ENCODE measurements at regions not wholly inside any gene's neighbourhood (a gene's known extent, or its start where the extent isn't known, plus 50 kb on each side); places are given as distances from the start of the nearest gene placed in this dataset.
A peak's percentile ranks its signal among the peaks of the same experiment; 100 is the strongest.
"Not testable (repeated sequence)": the region's sequence is repeated elsewhere in the genome, so short reads cannot be mapped to it uniquely, and the experiment has no call there.

DNA sequence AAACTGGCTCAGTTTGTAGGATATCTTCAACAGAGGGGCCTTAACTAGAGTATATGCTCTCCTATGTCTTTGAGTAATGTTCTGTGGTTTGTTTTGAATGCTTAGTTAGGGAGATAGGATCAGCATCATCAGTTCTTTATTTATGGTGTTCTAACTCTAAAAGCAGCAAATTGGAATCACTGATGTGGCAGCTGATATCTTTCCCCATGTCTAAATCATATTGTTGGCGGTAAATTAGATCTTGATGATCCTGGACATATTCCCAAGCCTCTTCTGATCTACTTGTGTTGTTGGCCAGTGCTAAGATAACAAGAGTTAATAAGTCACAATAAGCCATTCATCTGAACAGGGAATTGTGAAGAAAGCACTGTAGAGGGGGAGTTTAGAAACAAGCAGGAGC, 332.4 kb upstream of the DAB2 start:
- peak; percentile 87 for DNase-seq (ENCODE audit: low spot score)

DNA sequence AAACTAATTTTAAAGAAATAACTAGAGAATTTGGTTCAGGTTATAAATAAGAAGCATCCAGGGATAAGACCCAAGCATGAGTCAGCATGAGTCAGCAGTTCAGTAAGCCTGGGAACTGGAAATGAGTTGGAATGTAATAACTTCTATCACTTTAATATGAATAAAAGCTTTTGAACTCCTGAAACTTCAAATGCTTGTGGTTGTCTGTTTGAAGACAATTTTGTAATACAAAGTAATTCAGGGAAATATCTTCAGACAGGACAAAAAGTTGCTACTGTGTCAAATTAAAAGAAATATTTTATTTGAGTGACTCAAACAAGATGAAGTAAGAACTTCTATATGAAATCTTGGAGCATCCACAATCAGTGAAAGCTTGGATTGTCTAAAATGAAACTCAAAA, 331.2 kb upstream of the DAB2 start:
- DNase-seq (ENCODE audit: low spot score), result peak; percentile 96

DNA sequence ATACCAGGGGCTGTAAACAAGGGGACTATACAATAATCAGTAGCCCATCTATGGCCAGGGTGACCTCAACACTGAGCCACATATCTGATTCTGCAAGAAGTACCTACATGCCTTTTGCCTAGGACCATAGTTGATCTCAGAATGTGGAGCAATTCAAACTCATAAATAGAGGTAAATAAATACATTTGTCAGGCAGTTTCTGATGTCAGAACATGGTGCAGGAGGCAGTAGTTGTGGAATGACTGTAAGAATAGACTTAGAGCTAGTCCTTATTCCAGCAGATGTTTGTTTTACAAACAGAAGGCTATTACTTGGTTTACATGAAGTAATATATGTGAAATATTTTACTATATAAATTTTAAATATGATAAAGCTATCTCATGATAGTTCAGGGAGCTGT, 330.7 kb upstream of the DAB2 start:
- no peak for DNase-seq (ENCODE audit: low spot score)

DNA sequence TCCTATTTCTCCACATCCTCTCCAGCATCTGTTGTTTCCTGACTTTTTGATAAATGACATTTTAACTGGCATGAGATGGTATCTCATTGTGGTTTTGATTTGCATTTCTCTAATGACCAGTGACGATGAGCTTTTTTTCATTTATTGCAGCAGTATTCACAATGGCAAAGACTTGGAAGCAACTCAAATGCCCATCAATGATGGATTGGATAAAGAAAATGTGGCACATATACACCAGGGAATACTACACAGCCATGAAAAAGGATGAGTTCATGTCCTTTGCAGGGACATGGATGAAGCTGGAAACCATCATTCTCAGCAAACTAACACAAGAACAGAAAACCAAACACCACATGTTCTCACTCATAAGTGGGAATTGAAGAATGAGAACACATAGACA, 329.0 kb upstream of the DAB2 start:
- DNase-seq (ENCODE audit: low spot score), result not testable (repeated sequence)

DNA sequence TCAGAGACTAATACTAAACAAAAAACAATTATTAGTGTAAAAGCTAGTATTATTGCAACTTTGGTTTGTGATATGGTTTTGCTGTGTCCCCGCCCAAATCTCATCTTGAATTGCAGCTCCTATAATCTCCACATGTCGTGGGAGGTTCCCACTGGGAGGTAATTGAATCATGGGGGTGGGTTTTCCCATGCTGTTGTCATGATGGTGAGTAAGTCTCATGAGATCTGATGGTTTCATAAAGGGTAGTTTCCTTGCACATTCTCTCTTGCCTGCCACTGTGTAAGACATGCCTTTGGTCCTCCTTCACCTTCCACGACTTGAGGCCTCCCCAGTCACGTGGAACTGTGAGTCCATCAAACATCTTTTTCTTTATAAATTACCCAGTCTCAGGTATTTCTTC, 325.9 kb upstream of the DAB2 start:
- DNase-seq (ENCODE audit: low spot score), result no peak

DNA sequence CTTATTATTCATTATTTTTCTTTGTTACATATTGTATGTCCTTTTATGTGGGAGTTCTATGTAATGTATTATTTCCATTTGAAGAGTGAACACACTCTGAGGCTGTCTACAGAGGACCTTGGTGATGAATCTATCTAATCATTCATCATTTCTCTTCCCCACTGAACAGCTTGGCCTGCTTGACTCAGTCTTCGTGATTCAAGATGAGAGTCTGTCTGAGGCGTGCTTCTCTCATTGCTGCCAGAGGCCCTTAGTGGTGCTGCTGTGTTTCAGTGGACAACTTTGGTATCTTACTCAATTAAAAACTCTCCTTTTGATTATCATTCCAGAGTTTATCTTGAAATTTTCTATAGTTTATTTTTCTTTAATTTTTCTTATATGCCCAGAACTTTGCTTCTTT, 318.1 kb upstream of the DAB2 start:
- DNase-seq (ENCODE audit: low spot score), result no peak

DNA sequence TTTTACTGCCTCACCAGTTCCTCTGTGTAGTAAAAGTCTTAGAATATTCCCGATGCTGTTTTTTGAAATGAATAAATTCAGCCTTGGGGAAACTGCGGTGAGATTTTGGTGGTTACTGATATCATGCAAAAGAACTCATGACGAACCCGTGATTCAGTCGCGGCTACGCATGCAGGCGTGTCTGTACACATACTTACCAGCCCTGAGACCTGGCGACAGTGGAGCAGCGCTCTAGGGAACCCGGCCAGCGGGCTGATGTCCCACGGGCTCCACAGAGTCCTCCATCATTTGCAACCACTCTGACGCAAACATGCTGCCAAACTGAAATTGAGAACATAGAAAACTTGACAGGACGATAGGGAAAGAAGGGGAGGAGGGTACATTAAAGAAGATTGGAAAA, 315.6 kb upstream of the DAB2 start:
- DNase-seq (ENCODE audit: low spot score), result no peak

DNA sequence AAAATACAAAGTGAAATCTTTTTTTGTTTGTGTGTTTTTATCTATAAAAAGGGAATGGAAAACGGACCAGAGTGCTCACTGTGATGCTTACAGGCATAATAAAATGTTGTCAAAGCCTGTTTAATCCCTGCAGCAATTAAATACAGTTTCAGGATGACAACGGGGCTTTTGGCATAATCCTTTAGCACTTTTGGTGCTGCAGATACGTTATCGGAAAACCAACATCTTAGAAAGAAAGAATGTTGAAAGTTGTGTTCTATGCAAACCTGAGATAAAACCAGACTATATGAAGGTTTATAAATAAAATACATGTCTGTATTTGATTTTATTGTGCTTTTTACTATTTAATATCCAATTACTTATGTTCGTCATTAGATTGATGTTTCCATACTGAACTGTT, 307.4 kb upstream of the DAB2 start:
- no peak for DNase-seq (ENCODE audit: low spot score)

DNA sequence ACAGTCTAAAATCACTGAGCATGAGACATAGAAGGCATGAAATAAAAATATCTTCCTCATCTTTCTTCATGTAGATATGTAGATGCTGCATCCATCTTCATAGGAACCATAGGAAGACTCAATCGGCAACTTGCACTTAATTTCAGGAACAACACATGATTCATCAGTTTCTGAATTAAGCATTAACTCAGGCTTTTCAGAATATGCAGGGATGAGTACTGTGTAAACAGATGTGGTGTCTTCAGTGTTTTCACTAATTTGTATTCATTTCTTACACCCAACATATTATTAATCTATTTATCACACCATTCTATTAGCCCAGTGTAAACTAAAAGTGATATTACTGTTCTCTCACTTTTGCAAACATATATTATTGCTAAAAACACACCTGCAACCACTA, 305.9 kb upstream of the DAB2 start:
- no peak for DNase-seq (ENCODE audit: low spot score)

DNA sequence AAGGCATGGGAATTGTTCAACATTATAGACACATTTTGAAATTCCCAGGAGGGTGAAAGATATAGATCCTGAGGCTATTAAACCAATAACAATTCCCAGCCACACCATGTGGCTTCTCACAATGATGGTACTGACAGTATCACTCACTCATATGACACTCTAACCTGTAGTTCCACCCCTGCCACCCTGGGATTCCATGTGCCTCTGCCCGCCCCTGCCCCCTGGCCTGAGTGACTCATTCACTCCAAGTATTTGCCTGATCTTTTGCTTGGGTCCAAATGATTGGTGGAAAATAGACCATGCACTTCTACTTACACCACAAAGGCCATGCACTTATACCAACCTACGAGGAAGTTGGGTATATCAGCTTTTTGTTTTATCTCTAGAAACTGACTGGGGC, 305.2 kb upstream of the DAB2 start:
- DNase-seq (ENCODE audit: low spot score), result peak; percentile 9

DNA sequence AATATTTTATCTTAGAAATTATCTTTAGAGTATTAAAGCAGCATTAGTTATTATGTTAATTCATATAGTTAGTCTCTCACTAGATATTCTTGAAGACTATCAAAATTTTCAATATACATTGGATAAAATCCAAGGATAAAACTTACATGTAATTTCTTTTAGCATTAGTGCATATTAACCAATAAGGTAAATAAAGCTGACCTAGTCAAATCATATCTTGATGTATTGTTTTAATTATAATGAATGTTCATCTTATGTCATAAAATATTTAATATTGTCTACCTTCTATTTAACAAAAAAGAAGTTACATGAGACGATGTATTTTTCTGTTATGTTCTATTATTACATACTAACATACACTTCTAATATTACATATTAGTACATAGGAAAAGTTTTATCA, 301.7 kb upstream of the DAB2 start:
- DNase-seq (ENCODE audit: low spot score), result no peak

DNA sequence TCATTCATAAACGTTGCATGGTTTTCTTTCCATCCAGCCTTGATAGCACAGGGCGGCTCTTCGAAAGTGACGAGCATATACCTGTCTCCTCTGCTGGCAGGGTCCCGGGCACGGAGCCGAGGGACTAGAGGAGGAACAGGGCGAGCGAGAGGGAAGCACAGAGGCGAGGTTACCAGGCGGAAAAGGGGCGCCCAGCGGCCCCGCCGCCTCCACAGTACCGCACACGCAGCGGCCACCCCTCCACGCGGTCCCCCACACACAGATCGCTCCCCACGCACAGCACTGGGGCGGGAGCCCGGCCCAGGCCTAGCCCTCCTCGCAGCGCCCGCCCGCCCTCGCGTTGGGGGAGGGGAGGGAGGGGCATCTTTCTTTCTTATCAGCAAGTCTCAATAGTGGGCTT, 296.6 kb upstream of the DAB2 start:
- DNase-seq (ENCODE audit: low spot score), result no peak

DNA sequence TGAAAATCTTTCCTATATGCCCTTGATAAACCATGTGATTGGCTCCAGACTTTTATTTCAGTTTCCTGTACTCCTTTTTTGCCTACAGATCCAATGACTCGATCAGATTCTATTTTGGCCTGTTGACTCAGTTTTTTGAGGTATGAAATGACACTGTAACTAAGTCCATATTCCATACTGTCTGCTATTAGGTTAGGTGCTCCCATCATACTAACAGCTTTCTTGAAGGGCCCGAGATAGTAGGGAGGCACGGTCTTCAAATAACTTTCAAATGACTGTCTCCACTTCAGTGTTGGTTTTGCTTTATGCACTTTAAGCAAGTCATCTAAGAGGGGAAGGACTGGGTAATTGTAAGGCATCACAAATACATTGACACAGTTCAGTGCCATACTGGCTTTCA, 295.4 kb upstream of the DAB2 start:
- no peak for DNase-seq (ENCODE audit: low spot score)

DNA sequence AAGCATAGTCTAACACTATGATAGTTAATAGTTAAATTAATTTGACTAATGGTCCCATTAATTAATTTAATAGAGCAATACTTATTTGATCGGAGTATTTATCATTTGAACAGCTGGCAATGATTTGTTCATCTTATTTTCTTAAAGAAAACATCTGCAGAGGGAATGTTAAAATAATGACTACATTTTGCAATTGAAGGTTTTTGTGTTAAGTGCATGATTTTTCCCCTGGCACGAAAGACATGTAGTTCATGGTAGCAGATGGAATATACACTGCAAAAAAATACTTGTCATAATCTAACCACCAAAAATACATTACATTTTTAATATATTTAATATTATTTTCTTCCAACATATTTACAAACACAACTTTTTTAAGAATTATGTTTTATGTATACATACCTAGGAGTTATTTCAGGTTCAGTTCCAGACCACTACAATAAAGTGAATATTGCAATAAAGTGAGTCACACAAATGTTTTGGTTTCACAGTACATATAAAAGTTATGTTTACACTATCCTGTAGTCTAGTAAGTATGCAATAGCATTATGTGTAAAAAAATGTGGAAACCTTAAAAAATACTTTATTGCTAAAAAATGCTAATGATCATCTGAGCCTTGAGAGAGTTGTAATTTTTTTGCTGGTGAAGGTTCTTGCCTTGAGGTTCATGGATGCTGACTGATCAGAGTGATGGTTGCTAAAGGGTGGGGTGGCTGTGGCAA, 292.6 kb upstream of the DAB2 start:
- DNase-seq (ENCODE audit: low spot score), result no peak

DNA sequence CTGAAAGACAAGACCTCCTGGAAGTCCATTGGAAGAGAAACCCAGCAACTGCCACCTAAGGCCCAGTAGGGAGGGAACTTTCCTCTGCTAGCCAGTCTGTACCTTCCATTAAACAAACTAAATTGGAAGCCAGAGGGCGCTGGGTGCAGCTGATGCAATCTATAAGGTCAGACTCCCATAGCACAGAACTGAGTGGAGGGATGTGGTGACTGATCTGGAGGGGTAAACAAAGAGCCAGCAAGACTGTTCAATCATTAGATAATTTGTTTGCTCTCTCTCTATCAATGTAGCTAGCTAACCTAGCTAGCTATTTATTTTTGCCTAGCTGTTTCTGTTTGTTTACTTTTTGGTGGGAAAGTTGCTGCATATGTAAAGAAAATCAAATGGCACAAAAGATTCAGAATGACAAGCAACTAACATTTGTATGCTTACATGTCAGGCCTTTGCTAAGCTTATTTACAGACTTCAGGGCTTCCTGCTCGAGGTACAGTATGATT, 291.8 kb upstream of the DAB2 start:
- peak; percentile 77 for DNase-seq (ENCODE audit: low spot score)

DNA sequence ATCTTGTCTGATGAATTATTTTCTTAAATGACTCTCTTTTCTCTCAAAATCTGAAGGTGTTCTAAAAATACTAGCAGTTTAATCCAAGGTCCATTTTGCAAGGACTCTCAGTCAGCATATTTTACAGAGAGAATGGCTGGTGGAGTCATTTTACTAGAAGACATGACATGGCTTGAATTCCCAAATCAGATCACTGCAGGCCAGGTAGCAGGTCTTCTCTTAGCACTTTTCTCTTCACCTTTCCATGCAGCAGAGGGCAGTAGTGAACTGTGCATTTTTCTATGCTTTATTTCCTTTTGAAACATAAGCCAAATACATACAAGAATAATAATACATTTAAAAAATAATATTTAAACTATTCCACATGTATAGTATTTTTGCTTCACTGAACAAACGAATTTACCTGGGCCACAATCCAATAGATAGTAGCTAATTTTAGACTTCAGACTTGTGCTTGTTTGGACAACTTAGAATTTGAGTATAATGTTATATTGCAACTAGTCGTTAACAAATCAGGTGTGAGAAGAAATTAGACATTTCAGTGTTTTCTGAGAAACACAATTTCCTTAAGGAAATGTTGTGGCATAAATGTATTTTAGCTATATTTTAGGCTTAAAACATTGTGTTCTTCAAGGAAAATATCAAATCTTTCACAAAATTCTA, 289.4 kb upstream of the DAB2 start:
- peak; percentile 63 for DNase-seq (ENCODE audit: low spot score)

DNA sequence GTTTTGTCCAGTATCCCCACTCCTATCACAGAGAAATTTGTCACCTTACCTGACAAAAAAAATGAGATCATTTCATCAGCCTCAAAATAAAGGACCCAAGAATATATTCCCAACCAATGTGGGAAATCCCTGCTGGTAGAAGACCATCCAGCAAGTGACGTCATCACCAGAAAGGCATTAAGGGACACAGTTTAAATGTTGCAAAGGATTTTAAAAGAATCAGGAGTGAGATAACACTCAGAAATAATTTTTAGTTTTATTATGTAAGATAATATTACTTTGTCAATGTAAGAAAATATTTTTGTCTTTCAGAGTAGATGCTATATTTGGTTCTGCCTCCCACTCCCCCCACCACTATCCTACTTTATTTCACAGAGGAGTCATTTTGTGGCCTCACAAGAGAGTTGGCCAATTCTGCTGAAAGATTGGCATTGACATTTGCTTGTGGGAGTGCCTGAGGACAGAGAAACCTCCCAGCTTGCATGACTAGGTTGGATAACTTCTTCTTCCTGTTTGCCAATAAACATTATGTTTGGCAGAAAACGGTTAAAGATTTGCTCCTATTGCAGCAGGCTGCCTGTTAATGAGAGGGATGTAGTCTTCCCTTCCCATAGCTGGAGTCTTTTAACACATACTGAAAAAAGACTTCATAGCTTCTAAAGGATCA, 288.6 kb upstream of the DAB2 start:
- no peak for DNase-seq (ENCODE audit: low spot score)

DNA sequence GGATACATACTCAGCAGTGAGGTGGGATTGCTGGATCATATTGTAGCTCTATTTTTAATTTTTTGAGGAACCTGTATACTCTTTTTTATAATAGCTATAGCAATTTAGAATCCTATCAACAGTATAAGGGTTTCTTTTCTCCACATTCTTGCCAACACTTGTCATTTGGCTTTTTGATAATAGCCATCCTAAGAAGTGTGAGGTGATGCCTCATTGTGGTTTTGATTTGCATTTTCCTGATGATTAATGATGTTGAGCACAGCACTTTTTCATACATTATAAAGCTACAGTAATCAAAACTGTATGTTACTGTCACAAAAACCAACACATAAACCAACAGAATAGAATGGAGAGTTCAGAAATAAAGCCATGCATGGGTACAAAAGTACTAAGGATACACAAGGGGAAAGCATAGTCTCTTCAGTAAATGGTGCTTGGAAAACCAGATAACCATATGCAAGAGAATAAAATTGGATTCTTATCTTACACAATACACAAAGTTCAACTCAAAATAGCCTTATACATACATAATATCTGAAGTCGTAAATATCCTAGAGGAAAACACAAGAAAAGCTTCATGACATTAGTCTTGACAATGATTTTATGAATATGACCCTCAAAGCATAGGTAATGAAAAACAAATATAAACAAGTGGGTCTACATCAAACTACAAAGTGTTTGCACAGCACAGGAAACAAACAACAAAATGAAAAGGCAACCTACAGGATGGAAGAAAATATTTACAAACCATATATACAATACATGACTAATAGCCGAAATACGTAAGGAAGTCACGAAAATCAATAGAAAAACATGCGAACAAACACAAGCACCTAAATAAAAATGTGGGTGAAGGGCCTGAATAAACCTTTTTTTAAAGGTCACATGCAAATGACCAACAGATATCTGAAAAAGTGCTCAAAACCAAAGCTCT, 287.8 kb upstream of the DAB2 start:
- no peak for DNase-seq (ENCODE audit: low spot score)

DNA sequence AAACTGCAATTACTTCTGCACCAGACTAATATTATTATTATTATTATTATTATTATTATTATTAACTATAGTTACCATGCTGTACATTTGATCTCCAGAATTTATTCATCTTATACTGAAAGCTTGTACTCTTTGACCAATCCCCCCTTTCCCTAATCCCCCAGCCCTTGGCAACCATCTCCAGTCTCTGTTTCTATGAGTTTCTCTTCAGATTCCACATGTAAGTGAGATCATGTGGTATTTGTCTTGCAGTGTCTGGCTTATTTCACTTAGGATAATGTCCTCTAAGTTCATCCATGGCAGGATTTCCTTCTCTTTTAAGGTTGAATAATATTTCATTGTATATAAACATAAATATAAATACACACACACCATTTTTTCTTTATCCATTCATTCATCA, 287.0 kb upstream of the DAB2 start:
- no peak for DNase-seq (ENCODE audit: low spot score)

DNA sequence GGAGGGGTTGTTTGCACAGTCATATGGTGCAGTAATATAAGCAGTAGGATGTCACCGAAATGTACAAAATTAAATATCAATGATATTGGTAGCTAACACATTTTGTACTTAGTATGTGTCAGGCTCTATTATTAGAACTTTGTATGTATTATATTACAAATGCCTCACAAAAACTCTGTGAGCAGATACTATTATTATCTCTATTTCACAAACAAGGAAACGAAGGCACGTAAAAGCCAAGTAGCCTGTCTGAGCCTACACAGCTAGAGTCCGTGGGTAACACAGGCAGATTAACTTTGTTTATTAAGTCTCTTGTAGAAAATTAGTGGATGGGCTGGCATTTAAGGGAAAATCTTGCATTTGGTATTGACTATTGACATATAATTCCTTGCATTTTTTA, 284.3 kb upstream of the DAB2 start:
- DNase-seq (ENCODE audit: low spot score), result no peak

DNA sequence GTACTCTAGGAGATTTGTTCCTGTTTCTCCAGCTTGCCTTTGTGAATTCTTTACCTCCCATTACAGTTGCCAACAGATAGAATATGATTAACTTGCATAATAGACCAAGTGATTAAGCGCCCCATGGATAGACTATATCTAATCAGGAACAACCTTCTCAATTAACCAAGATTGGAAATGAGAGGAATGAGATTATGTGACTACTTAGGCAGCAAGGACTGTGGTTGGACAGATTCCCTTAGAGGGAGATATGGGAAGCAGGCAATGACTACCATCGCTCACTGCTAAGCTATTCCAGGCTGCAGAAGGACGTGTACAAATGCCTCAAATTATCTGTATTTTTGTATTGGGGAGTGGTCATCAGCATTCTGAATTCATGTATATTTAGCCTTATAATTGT, 278.1 kb upstream of the DAB2 start:
- no peak for DNase-seq (ENCODE audit: low spot score)

DNA sequence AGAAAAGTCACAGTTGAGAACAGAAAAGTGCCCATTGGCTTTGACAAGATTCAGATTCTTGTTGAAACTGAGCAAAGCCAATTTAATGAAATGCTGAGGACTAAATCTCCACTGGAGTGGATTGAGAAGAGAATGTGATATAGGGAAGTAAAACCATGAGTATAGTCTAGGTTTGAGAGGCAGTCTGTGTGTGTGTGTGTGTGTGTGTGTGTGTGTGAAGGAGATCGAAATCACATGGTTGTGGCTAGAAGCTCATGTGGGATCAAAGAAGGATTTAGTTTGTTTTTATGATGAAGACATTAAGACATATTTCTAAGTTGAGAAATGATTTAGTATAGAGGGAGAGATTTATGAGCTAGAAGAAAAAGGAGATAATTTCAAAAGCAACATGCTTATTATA, 275.7 kb upstream of the DAB2 start:
- no peak for DNase-seq (ENCODE audit: low spot score)

Data from A172 (cell line).